CD4-positive, alpha-beta T cell treated with Interleukin-4 for 4 hours (primary cell): ENCODE measurements at regions not wholly inside any gene's neighbourhood (a gene's known extent, or its start where the extent isn't known, plus 50 kb on each side); places are given as distances from the start of the nearest gene placed in this dataset.
"Not testable (repeated sequence)": the region's sequence is repeated elsewhere in the genome, so short reads cannot be mapped to it uniquely, and the experiment has no call there.

ENCODE experiments used
- DNase-seq: peaks from one replicate; pipeline ENCODE4 v3.0.0-alpha.2; 2020

DNA sequence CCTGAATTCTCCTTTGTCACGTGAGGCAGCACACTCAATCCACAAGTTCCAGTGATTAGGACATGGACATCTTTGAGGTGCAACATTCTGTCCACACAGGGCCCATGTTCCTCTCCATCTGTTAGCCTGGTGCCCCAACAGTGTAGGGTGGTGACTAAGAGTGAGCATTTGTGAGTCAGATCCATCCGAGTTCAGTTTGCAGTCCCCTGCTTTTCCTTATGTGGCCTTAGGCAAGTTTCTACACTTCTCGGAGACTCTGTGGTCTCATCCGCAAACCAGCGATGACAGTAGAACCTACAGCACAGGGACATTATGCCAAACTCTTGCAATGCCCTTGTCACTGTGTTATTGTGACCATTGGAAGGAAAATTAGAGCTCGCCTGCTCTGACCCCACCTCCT lies 178.7 kb upstream of the CDH4 start:
- no peak for DNase-seq

DNA sequence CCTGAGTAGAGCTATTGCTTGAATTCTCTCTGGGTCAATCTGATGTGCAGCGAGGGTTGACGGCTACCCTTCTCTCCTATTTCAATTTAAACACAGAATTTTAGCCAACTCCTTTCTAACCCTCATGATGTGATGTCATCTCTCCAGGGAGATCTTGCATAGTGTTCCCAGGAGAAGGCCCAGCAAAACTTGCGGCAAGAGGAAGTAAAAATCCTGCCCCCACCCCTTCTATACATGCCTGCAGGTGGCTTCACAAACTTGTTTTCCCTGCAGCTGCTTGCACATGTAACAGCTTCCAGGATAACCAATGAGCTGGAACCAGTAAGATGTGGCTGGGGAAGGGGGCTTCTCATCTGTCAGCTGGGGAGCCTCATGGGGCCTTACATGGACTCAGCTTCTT lies 169.3 kb upstream of the CDH4 start:
- no peak for DNase-seq

DNA sequence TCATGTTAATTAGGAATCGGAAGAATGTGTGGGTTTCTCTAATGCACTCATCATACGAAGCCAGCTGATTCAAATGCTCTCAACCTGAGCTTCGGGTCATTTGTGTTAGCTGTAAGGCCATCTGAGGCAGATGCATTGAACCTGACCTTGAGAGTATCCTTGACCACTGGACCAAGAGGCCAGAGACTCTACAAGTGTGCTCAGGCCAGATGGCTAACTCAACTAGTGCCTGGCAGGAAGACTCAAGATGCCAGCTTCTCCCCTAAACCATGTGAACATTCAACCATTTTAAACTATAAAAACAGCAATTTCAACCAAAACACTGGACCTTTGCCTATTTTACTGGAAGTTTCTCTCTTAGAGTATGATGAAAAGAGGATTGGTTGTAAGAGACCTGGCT lies 168.6 kb upstream of the CDH4 start:
- no peak for DNase-seq

DNA sequence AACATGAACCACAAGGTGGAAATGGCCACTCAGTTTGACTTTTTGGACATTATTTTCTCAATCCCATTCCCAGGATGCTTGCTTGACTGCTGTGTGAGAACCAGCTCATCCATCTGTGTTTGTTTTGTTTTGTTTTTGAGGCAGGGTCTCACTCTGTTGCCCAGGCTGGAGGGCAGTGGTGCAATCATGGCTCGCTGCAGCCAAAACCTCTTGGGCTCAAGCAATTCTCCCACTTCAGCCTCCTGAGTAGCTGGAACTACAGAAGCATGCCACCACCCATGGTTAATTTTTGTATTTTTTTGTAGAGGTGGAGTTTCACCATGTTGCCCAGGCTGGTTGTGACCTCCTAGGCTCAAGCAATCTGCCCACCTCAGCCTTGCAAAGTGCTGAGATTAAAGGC lies 166.0 kb upstream of the CDH4 start:
- DNase-seq, result no peak

DNA sequence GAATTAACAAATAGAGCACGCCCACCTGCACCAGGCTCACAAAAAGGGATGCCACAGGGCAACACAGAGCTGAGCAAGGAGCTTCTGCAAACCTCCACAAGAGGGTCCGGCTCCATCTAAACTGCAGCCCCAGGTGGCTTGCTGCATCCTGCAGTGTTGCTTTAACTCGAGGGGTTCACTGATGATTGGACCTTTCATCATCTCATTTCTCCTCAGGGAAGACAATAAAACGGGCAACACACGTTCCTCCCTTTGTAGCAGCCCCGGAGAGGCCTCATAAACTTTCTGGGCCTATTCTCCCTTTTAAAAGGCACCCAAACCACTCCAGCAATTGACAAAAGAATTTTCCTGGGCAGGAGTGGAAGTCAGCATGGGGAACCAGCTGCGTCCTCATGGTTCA lies 161.5 kb upstream of the CDH4 start:
- DNase-seq, result no peak

DNA sequence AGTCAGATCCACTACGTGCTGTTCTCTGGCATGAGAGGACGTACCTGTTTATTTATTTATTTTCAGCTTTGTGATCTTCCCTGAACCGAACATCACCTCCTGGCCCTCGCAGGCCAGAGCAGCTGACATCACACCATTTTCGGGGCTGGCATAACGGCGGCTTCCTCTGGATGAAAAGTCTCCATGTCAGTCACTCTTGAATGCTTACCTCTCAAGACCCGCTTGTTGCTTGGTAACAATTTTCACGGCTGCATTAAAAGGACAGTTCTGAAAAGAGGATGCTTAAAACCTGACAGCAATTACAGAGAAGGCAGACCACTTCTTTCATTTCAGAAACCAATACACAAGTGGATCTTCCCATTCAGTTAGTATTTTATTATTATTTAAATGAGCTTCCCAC lies 159.8 kb upstream of the CDH4 start:
- no peak for DNase-seq

DNA sequence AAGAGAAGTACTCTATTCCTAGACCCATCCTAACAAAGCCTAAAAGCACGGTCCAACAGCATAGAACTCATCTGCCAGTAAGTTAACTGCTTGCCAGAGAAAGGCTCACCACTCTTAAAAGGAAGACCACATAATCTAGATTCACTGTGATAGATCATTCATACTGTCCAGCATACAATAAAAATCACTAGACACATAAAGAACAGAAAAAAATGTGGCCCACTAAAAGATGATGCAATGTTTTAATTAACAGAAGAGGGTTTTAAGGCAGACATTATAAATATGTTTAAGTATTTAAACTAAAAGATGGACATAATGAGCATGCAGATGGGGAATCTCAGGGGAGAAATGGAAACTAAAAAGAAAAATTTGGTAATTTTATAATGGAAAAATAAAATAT lies 157.5 kb upstream of the CDH4 start:
- no peak for DNase-seq

DNA sequence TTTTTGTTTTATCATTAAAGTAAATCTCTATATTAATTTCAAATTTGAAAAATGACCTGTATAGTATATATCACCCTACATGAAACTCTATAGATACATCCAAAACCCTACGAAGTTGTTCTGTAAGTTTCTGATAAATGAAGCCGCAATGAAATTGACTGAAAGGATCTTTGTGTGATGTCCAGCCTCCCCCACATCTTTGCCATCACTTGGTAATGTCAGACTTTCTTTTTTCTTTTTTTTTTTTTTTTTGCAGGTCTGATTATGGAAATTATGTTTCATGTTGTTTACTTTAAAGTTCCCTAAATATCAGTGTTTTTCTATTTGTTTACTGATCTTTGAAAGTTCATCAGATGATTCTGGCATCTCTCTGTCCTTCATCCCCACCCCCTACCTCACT lies 155.6 kb upstream of the CDH4 start:
- no peak for DNase-seq

DNA sequence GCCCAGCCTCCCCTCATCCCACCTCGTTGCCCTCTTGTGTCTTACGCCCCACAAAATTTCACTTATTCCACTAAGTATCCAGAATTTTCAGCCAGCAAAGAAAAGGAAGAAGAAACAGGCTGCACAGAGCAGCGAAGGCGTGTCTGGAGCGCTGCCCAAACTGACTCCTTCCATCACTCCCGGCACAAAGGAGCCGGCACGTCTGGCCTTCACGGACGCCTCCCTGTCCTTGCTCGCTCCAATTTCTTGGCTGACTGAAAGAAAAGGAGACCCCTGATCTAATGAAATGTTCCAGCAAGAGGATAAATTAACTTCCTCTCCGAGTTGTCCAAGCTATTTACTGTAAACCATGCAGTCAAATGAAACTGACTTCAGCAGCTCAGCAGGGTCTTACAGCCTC lies 152.3 kb upstream of the CDH4 start:
- no peak for DNase-seq

DNA sequence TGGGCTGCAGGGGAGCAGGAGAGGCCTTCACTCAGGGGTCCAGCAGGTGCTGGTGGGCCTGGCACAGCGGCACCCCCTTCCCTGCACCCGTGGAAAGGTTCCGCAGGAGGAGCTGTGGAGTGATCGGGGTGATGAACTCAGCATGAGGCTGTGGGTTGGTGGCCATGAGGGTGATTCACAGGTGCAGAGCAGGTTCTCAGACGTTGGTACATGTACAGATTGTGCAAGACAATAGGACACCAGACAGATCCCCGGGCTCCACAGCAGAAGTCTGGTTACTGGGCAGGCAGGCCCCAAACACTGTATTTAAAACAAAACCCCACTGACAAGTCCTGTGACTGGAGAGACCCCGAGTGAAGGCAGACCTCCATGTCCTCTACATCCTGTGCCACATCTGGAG lies 151.6 kb upstream of the CDH4 start:
- no peak for DNase-seq

DNA sequence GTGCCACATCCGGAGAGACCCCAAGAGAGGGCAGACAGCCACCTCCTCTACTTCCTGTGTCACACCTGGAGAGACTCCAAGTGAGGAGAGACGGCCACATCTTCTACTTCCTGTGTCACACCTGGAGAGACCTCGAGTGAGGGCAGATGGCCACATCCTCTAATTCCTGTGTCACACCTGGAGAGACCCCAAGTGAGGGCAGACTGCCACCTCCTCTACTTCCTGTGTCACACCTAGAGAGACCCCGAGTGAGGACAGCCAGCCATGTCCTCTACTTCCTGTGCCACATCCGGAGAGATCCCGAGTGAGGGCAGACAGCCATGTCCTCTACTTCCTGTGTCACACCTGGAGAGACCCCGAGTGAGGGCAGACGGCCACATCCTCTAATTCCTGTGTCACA lies 150.7 kb upstream of the CDH4 start:
- not testable (repeated sequence) for DNase-seq

DNA sequence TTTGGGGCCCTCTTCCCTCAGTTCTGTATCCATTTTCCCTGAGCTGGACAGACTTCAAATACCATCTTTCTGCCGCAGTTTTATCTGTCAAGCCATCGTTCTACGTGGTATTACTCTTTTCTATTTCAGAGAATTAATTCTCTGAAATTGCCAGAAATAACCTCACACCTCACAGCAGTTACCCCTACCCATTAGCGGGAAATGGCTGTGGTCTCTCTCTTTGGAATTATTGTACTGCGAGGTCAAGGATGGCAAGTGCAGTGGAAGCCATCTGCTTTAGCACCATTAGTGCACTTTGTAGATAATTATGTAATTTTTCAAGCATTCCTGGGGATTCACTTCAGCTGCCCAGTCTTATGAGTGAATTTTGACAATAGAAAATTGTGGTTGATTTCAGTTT lies 147.8 kb upstream of the CDH4 start:
- no peak for DNase-seq

DNA sequence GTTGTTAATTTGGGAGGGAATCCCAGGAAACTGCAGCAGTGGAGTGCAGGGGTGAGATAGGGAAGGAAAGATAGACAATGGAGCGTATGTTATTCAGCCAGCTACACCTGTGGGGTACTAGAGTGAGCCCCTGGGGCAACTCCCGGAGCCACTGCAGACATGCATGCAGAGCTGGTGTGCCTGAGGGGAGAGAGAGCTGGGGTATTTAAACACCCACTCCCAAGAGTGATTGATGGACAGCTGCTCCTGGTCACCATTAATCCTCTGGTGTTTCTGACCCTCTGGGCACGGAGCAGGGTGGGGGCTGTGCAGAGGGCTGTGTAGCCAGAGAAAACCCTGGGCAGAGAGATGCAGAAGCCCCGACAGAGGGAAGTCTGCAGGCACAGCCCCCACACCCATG lies 146.7 kb upstream of the CDH4 start:
- DNase-seq, result no peak

DNA sequence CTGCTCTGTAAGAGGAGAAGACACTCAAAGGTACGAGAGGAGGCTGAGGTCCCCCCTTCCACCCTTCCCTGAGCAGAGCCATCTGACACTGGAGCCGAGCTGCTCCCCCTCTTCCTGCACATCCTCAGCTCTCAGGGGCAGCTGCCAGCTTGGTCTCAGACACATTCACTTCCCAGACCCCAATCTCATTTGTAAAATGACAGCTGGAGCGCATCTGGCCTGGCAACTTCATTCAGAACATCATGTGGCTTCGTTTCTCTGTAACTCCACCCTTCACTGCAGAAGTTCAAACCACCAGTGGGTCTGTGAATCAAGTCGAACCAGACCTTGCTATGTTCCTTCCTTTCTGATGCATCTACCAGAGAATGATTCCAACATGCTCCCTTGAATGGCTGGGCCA lies 145.6 kb upstream of the CDH4 start:
- no peak for DNase-seq

DNA sequence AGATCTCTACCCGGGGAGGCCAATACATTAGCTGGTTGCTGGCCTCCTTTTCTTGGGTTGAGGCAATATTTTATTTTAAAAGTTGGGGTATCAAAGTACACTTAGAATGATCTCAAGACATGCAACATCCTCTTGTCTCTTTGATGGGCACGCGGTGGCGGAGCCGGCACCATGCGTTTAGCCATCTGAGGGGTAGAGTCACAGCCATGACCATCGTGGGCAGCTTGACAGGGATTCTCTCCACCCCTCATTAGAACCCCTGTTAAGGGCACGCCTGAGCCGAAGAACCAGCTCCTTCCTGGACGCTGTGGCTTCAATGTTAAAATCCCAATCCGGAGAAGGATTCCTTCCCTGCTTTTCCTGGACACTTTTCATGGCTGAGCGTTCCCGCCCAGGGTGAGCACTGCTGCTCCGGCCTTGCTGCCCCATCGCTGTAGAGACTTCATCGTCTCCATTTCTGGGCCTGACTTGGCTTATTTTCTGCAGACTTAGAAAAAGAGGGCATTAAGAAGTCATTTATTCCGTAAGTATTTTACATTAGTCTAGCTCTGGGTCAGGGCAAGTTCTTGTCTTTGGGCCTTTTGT lies 142.7 kb upstream of the CDH4 start:
- no peak for DNase-seq

DNA sequence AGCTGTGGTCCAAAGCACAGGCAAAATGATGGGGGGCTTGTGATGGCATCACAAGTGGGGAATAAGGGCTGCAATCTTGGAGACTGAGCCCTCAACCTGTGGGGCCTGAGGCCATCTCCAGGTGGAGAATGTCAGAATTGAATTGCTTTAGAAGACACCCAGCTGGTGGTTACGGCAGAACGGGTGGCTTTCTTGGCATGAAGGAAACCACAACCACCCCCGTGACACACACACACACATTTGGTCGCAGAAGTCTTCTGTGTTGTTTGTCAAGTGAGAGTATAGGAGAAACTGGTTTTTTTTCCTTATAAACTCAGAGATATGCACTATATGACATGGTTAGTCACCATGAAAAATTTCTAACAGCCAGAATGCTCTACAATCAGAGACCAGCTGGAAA lies 139.5 kb upstream of the CDH4 start:
- no peak for DNase-seq

DNA sequence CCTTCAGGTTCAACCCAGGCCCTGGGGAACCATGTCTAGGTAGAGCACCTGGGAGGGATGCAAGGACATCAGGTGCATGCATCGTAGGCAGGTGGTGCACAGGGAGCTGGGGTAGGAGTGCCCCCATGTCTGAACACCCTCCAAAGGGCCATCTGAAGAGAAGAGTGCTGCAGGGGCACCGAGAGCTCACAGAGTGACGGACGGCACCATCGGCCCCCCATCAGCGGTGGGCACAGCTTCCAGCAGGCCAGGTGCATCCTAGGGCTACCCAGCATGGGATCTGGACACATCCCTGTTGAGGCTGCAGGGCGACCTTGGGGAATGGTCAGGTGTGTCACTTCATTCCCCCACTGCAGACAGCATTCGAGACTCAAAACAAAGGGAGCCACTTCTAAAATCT lies 138.3 kb upstream of the CDH4 start:
- DNase-seq, result no peak

DNA sequence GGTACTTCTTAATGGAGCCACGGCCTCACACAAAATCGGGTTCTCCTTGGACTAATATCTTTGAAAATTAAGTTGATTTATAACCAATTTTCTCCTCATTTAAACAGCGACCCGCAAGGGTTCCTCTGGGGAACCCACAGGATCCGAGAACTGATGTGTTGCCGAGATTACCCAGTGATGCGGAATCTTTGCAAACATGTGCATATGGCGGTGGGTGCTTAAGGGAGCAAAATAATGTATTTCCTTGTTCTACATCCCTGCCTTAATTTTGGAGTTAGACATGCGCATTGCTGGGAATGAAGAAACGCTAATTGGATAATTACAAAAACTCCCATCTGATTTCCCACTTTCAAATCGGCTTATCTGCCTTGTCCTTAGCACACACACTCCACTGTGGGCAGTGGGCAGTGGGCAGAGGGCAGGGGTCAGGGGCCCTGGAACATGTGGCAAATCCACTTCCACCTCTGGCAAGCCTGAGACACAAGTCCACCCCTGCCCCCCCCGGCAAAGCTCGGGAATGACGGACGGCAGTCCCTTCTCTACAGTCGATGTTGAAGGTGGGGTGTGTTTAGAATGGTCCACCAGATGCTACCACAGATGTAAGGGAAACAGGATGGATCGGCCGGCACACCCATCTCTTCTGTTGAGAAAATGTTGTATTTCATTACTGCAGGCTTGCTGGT lies 137.4 kb upstream of the CDH4 start:
- DNase-seq, result no peak

DNA sequence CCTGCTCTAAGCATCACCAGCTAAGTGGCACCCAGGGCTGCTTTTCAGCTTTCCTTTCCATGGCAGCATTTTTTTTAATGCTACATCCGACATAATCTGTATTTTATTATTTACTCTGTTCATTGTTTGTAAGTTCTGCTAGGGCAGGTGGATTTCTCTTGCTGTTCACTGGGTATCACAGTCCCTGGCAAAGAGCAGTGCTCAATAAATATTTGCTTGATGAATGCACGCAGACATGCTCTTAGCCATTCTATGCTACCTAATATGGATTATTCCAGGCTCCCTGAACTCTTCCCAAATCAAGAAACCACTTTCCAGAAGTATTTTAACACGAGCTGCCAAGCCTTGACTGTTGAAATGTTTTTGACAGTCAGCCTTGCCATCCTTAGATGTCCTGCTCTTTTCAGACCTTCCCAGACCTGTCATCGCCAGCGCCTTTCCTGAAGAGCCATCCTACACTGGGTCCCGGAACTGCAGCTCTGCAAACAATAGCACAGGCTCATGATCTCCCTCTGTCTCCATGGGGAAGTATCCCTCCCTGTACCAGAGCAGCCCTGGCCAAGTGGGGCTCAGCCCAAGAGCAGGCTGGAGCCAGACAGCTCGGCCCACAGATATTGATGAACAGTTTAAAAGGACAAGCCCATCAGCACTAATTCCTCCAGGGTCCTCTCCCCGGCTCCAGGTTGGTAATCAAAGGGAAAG lies 136.5 kb upstream of the CDH4 start:
- no peak for DNase-seq

DNA sequence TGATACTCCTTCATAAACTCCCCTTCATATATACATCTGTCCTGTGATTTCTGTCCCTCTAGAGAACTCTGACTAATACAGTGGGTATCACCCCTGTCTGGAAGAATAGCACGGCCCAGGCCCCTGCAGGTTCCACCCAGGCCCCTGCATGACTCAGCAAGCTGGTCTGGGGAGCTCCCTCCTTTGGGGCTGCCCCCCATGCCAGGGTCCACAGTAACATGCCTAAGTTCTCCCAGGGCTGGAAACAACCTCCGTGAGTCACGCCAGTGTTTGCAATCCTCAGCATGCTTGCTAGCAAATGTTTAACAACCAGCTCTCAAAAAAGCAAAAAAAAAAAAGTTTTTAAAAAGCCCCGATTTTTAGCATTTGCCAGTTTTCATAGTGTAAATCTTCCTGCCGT lies 134.3 kb upstream of the CDH4 start:
- no peak for DNase-seq

DNA sequence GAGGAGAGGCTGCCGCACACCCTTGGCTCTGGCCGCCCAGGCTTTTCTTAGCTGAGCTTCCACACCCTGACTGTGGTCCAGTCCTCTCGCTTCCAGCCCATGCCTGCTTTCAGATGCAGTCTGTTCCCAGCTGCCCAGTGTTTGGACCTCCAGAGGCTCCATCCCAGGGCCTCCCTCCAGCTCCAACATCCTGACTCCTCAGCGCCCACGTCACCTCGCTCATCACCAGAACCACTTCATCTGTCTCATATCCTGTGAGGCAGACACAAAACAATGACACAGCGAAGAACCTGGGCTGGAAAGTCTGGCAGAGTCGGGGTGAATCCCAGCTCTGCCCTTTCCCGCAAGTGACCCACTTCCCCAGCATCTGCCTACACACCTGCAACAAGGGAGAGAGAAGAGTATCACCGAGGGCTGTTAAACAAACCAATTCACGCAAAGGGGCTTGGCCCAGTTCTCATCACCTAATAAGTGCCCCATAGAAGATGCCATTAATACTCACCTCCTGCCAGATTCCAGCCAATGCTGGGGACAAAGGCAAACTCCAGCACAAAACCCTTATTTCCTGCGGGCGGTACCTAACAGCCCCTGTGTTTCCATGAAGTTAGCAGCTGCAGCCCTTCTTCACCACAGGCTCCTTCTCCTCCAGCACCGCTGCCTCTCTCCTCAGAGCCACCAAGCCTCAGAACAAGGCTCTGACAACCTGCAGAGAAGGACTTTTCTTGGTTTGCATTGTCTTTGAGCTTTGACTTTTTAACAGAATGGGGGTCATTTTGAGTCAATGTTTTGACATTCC lies 133.4 kb upstream of the CDH4 start:
- no peak for DNase-seq

DNA sequence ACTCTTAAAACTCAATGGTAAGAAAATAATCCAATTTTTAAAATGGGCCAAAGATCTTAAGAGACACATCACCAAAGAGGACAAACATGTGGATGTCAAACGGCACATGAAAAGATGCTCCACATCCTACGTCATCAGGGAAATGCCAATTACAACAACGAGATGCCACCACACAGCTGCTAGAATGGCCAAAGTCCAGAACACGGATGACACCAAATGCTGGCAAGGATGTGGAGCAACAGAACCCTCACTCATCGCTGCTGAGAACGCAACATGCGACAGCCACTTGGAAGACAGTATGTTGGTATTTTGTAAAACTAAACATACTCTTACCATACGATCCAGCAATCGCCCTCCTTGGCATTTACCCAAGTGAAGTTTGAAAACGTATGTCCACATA lies 132.8 kb upstream of the CDH4 start:
- no peak for DNase-seq

DNA sequence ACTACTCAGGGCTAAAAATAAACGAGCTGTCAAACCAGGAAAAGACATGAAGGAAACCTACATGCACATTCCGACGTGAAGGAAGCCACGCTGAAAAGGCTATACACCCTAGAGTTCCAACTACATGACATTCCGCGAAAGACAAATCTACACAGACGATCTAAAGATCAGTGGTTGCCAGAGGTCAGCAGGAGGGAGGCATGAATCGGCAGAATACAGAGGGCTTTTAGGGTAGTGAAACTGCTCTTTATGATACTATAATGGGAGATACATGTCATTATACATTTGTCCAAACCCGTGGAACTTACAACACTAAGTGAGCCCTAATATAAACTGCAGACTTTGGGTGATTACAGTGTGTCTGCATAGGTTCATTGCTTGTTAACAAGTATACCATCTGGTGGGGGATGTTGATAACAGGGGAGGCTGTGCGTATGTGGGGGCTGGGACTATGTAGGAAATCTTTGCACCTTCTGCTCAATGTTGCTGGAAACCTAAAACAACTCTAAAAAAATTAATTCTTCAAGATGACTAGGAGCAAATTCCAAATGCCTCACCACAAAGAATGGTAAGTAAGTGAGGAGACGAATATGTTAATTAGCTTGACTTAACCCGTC lies 132.2 kb upstream of the CDH4 start:
- DNase-seq, result no peak
